Central memory CD8-positive, alpha-beta T cell (primary cell): ENCODE measurements at regions not wholly inside any gene's neighbourhood (a gene's known extent, or its start where the extent isn't known, plus 50 kb on each side); places are given as distances from the start of the nearest gene placed in this dataset.

Source experiments
- ATAC-seq: fragments of 150-1000 bp; cut with Tn5 transposase; replicated peaks from 2 replicates; pipeline ENCODE4 v1.10.0; 2022; ENCODE audit warnings: mild to moderate bottlenecking, moderate FRiP score, moderate number of reproducible peaks; ENCODE audit not compliant: poor library complexity, severe bottlenecking; ENCODE audit errors: extremely low read depth
- DNase-seq, 2 donors: peaks; one replicate each; pipeline ENCODE4 v3.0.0; 2021; ENCODE audit warnings: low spot score in 2 of 2
- H3K27ac Mint-ChIP-seq: one replicate; pipeline ENCODE4 v1.8.0; 2022; ENCODE audit warnings: low read depth, mild to moderate bottlenecking, moderate library complexity, mixed read lengths
- H3K27me3 Mint-ChIP-seq: one replicate; pipeline ENCODE4 v1.8.0; 2022; ENCODE audit warnings: mixed read lengths
- H3K36me3 Mint-ChIP-seq: one replicate; pipeline ENCODE4 v1.8.0; 2022; ENCODE audit warnings: mild to moderate bottlenecking, moderate library complexity, mixed read lengths; ENCODE audit not compliant: insufficient read depth
- H3K4me1 Mint-ChIP-seq: one replicate; pipeline ENCODE4 v1.8.0; 2022; ENCODE audit warnings: mixed read lengths
- H3K4me3 Mint-ChIP-seq: one replicate; pipeline ENCODE4 v1.8.0; 2022; ENCODE audit warnings: mild to moderate bottlenecking, moderate library complexity, mixed read lengths
- H3K9me3 Mint-ChIP-seq: one replicate; pipeline ENCODE4 v1.8.0; 2022; ENCODE audit warnings: mixed read lengths

DNA sequence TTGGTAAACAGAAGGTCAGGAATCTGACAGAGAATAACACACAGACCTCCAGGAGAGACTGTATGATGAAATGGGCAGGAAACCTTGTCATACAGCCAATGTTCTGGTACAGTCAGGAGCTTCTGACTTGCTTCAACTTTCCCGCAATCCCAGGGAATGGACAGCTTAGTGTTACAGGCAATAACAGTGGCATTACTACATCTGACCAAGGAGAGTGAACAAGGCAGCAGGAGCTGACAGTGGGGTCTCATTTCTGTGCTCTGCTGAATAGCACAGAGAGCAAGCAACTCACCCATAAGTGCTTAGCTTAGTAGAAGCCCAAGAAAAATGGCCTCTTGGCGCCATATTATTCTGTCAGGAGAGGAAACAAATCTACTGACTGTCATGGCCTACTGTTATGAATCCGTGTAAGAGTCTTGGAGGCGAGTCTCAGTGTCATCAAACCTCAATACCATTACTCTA is 186.2 kb upstream of the MTPN start:
- H3K4me1 Mint-ChIP-seq: no peaks in the 10 kb centered on the region
- H3K4me3 Mint-ChIP-seq: no peak overlapping the region
- peaks cover 3% of the 10 kb centered on the region for H3K36me3 Mint-ChIP-seq
- no peaks in the 10 kb centered on the region for H3K27me3 Mint-ChIP-seq
- ATAC-seq (no peak), DNase-seq (no peak)
- no peak overlapping the region for H3K27ac Mint-ChIP-seq
- H3K9me3 Mint-ChIP-seq: peaks cover 4% of the 10 kb centered on the region

- H3K27me3 Mint-ChIP-seq: no peaks in the 10 kb centered on the region
- H3K4me3 Mint-ChIP-seq: no peak overlapping the region
- H3K4me1 Mint-ChIP-seq: no peaks in the 10 kb centered on the region
- DNase-seq (no peak), ATAC-seq (no peak)
- H3K27ac Mint-ChIP-seq: no peak overlapping the region
- H3K9me3 Mint-ChIP-seq: no peaks in the 10 kb centered on the region
- no peaks in the 10 kb centered on the region for H3K36me3 Mint-ChIP-seq
Observed at GRCh38 chr7:136150311-136150710, 173.2 kb upstream of the MTPN start.

GRCh38 chr7:136148920-136149319 is 171.8 kb upstream of the MTPN start:
- no peak overlapping the region for H3K27ac Mint-ChIP-seq
- no peaks in the 10 kb centered on the region for H3K36me3 Mint-ChIP-seq
- no peaks in the 10 kb centered on the region for H3K4me1 Mint-ChIP-seq
- no peaks in the 10 kb centered on the region for H3K27me3 Mint-ChIP-seq
- no peaks in the 10 kb centered on the region for H3K9me3 Mint-ChIP-seq
- DNase-seq: no peak
- ATAC-seq: no peak
- no peak overlapping the region for H3K4me3 Mint-ChIP-seq

- no peak for DNase-seq
- Mint-ChIP-seq H3K4me3 (no peak overlapping the region), H3K27me3 (no peaks in the 10 kb centered on the region), H3K27ac (no peak overlapping the region), H3K4me1 (no peaks in the 10 kb centered on the region), H3K9me3 (no peaks in the 10 kb centered on the region), H3K36me3 (no peaks in the 10 kb centered on the region)
- ATAC-seq: no peak
Observed at GRCh38 chr7:136146925-136147324, 169.8 kb upstream of the MTPN start.

GRCh38 chr7:136144182-136144581 is 167.0 kb upstream of the MTPN start:
- DNase-seq (no peak), ATAC-seq (no peak)
- no peak overlapping the region for H3K27ac Mint-ChIP-seq
- H3K4me1 Mint-ChIP-seq: no peaks in the 10 kb centered on the region
- no peaks in the 10 kb centered on the region for H3K9me3 Mint-ChIP-seq
- no peaks in the 10 kb centered on the region for H3K27me3 Mint-ChIP-seq
- H3K4me3 Mint-ChIP-seq: no peak overlapping the region
- H3K36me3 Mint-ChIP-seq: no peaks in the 10 kb centered on the region

GRCh38 chr7:136143271-136143670 is 166.1 kb upstream of the MTPN start:
- no peak overlapping the region for H3K27ac Mint-ChIP-seq
- H3K4me3 Mint-ChIP-seq: no peak overlapping the region
- no peaks in the 10 kb centered on the region for H3K36me3 Mint-ChIP-seq
- H3K4me1 Mint-ChIP-seq: no peaks in the 10 kb centered on the region
- ATAC-seq (no peak), DNase-seq (no peak)
- no peaks in the 10 kb centered on the region for H3K27me3 Mint-ChIP-seq
- H3K9me3 Mint-ChIP-seq: no peaks in the 10 kb centered on the region

GRCh38 chr7:136142583-136142982 is 165.4 kb upstream of the MTPN start:
- no peak overlapping the region for H3K27ac Mint-ChIP-seq
- H3K9me3 Mint-ChIP-seq: no peaks in the 10 kb centered on the region
- H3K36me3 Mint-ChIP-seq: no peaks in the 10 kb centered on the region
- no peak for DNase-seq
- H3K27me3 Mint-ChIP-seq: no peaks in the 10 kb centered on the region
- no peak for ATAC-seq
- no peak overlapping the region for H3K4me3 Mint-ChIP-seq
- H3K4me1 Mint-ChIP-seq: no peaks in the 10 kb centered on the region

- Mint-ChIP-seq H3K27ac (no peak overlapping the region), H3K27me3 (no peaks in the 10 kb centered on the region), H3K9me3 (no peaks in the 10 kb centered on the region), H3K36me3 (no peaks in the 10 kb centered on the region), H3K4me3 (no peak overlapping the region), H3K4me1 (no peaks in the 10 kb centered on the region)
- ATAC-seq (no peak), DNase-seq (no peak)
Observed at GRCh38 chr7:136140469-136140868, 163.3 kb upstream of the MTPN start.

DNA sequence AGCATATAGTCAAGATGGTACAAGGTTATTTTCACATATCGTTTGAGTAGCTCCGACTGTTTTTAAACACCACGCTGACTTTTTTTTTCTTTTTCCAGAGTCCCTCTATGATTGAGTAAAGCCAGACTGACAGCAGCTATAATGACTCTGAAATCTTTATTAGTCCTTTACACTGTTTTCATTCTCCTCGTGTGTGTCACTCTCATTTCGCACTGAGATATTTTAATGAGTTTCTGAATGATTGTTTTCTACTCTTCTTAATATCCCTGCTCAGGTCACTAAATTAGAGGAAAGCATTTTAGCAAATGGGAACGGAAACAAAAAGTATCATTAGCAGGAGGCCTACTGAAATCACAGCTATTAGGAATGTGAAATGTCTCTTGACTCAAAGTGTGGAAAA is 162.3 kb upstream of the MTPN start:
- Mint-ChIP-seq H3K36me3 (no peaks in the 10 kb centered on the region), H3K9me3 (no peaks in the 10 kb centered on the region), H3K27ac (no peak overlapping the region), H3K27me3 (no peaks in the 10 kb centered on the region), H3K4me1 (no peaks in the 10 kb centered on the region), H3K4me3 (no peak overlapping the region)
- ATAC-seq (no peak), DNase-seq (no peak)

GRCh38 chr7:136138991-136139390 is 161.8 kb upstream of the MTPN start:
- ATAC-seq (no peak), DNase-seq (no peak)
- H3K27me3 Mint-ChIP-seq: no peaks in the 10 kb centered on the region
- no peak overlapping the region for H3K27ac Mint-ChIP-seq
- H3K4me1 Mint-ChIP-seq: no peaks in the 10 kb centered on the region
- no peaks in the 10 kb centered on the region for H3K9me3 Mint-ChIP-seq
- no peaks in the 10 kb centered on the region for H3K36me3 Mint-ChIP-seq
- H3K4me3 Mint-ChIP-seq: no peak overlapping the region

GRCh38 chr7:136136906-136137454 is 159.8 kb upstream of the MTPN start:
- Mint-ChIP-seq H3K9me3 (no peaks in the 10 kb centered on the region), H3K4me3 (no peak overlapping the region), H3K36me3 (no peaks in the 10 kb centered on the region), H3K27ac (no peak overlapping the region), H3K27me3 (no peaks in the 10 kb centered on the region), H3K4me1 (no peaks in the 10 kb centered on the region)
- DNase-seq (no peak), ATAC-seq (no peak)

GRCh38 chr7:136134503-136134902 is 157.3 kb upstream of the MTPN start:
- Mint-ChIP-seq H3K27me3 (no peaks in the 10 kb centered on the region), H3K36me3 (no peaks in the 10 kb centered on the region), H3K4me3 (no peak overlapping the region), H3K4me1 (no peaks in the 10 kb centered on the region), H3K27ac (no peak overlapping the region), H3K9me3 (no peaks in the 10 kb centered on the region)
- ATAC-seq: no peak
- DNase-seq: no peak

- DNase-seq (no peak), ATAC-seq (no peak)
Observed at GRCh38 chr7:136133551-136133950, 156.4 kb upstream of the MTPN start.

GRCh38 chr7:136131304-136131630 is 154.1 kb upstream of the MTPN start:
- ATAC-seq (no peak), DNase-seq (no peak)
- no peak overlapping the region for H3K4me3 Mint-ChIP-seq
- H3K4me1 Mint-ChIP-seq: peaks cover 5% of the 10 kb centered on the region
- H3K27ac Mint-ChIP-seq: no peak overlapping the region
- no peaks in the 10 kb centered on the region for H3K9me3 Mint-ChIP-seq
- H3K36me3 Mint-ChIP-seq: no peaks in the 10 kb centered on the region
- H3K27me3 Mint-ChIP-seq: no peaks in the 10 kb centered on the region

More at GRCh38 chr7:136133551-136133950, 156.4 kb upstream of the MTPN start:
- H3K27me3 Mint-ChIP-seq: no peaks in the 10 kb centered on the region
- H3K4me3 Mint-ChIP-seq: no peak overlapping the region
- H3K9me3 Mint-ChIP-seq: no peaks in the 10 kb centered on the region
- H3K27ac Mint-ChIP-seq: no peak overlapping the region
- no peaks in the 10 kb centered on the region for H3K36me3 Mint-ChIP-seq
- no peaks in the 10 kb centered on the region for H3K4me1 Mint-ChIP-seq
